SU-DHL-6 (cell line): ENCODE measurements at regions not wholly inside any gene's neighbourhood (a gene's known extent, or its start where the extent isn't known, plus 50 kb on each side); places are given as distances from the start of the nearest gene placed in this dataset.

Source experiments
- EZH2phosphoT487 ChIP-seq: fragments of 200-600 bp; sonication (generic), shearing (Covaris generic); conservative IDR thresholded peaks from 2 replicates; pipeline ENCODE4 v1.6.1; 2018; ENCODE audit warnings: mild to moderate bottlenecking, antibody characterized with exemption, low read length, moderate library complexity, mixed read lengths
- TF ChIP-seq, protein P1 (sequence below): fragments of 200-600 bp; sonication (generic); IDR thresholded peaks from one replicate; pipeline ENCODE4 v1.5.1; 2017; ENCODE audit warnings: antibody characterized with exemption, mild to moderate bottlenecking, low read length, moderate library complexity; ENCODE audit not compliant: insufficient read depth, poor library complexity, severe bottlenecking

DNA sequence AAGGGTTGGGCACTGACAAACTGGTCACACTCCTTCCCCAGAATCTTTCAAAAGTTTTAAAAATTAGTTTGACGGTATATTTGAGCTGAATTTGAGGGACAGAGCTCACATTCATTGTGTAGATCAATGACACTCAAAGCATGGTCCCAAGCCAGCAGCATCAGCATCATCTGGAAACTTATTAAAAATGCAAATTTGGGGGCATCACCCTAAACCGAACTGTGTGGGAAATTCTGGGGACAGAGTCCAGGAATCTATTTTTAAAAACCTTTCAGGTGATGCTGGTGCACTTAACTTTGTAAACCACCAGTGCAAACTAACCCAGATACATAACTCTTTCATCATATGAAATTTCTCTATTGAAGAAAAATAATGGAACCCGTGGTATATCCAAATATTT lies 58.1 kb upstream of the MTAP start:
- TF ChIP-seq, protein P1, sequence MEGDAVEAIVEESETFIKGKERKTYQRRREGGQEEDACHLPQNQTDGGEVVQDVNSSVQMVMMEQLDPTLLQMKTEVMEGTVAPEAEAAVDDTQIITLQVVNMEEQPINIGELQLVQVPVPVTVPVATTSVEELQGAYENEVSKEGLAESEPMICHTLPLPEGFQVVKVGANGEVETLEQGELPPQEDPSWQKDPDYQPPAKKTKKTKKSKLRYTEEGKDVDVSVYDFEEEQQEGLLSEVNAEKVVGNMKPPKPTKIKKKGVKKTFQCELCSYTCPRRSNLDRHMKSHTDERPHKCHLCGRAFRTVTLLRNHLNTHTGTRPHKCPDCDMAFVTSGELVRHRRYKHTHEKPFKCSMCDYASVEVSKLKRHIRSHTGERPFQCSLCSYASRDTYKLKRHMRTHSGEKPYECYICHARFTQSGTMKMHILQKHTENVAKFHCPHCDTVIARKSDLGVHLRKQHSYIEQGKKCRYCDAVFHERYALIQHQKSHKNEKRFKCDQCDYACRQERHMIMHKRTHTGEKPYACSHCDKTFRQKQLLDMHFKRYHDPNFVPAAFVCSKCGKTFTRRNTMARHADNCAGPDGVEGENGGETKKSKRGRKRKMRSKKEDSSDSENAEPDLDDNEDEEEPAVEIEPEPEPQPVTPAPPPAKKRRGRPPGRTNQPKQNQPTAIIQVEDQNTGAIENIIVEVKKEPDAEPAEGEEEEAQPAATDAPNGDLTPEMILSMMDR = no peak
- no peak for TF ChIP-seq EZH2phosphoT487
